VCaP (cell line): ENCODE measurements at regions not wholly inside any gene's neighbourhood (a gene's known extent, or its start where the extent isn't known, plus 50 kb on each side); places are given as distances from the start of the nearest gene placed in this dataset.

ENCODE experiments used
- H3K27ac ChIP-seq: fragments of 450-650 bp; 2 replicates; pipeline ENCODE4 v1.5.1; 2017
- TF ChIP-seq, protein P1 (sequence below): fragments of 450-650 bp; conservative IDR thresholded peaks from 2 replicates; pipeline ENCODE4 v1.5.1; 2017; ENCODE audit warnings: mild to moderate bottlenecking, moderate library complexity

DNA sequence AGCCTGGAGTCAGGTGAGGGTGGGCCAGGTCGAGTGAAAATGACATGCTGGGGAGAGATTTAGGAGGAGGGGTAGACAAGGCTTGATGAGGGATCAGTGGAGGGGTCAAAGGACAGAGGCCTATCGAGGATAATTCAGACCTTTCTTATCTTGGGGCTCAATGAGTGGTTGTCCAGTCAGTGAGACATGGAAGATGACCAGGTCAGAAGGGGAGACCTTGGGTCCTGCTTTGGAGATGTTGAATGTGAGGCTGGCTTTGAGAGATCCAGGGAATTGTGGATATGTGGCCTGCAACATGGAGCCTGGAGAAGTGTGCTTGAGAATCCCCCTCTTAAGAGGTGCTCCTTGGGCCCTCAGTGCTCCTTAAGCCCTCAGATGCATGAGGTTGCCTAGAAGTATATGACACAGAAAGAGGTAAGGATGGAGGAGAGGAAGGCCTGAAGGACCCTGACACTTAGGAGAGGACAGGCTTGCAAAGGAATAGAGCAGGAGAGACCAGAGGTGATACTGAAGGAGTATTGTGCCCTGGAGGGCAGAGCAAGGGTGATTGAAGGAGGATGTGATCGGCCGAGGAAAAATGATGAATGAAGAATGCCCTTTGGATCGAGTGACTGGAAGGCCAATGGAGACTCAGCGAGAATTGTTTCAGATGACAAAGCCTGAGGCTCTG is 129.8 kb upstream of the GPR26 start:
- H3K27ac ChIP-seq = no peak overlapping the region
- TF ChIP-seq, protein P1, sequence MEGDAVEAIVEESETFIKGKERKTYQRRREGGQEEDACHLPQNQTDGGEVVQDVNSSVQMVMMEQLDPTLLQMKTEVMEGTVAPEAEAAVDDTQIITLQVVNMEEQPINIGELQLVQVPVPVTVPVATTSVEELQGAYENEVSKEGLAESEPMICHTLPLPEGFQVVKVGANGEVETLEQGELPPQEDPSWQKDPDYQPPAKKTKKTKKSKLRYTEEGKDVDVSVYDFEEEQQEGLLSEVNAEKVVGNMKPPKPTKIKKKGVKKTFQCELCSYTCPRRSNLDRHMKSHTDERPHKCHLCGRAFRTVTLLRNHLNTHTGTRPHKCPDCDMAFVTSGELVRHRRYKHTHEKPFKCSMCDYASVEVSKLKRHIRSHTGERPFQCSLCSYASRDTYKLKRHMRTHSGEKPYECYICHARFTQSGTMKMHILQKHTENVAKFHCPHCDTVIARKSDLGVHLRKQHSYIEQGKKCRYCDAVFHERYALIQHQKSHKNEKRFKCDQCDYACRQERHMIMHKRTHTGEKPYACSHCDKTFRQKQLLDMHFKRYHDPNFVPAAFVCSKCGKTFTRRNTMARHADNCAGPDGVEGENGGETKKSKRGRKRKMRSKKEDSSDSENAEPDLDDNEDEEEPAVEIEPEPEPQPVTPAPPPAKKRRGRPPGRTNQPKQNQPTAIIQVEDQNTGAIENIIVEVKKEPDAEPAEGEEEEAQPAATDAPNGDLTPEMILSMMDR = no peak

DNA sequence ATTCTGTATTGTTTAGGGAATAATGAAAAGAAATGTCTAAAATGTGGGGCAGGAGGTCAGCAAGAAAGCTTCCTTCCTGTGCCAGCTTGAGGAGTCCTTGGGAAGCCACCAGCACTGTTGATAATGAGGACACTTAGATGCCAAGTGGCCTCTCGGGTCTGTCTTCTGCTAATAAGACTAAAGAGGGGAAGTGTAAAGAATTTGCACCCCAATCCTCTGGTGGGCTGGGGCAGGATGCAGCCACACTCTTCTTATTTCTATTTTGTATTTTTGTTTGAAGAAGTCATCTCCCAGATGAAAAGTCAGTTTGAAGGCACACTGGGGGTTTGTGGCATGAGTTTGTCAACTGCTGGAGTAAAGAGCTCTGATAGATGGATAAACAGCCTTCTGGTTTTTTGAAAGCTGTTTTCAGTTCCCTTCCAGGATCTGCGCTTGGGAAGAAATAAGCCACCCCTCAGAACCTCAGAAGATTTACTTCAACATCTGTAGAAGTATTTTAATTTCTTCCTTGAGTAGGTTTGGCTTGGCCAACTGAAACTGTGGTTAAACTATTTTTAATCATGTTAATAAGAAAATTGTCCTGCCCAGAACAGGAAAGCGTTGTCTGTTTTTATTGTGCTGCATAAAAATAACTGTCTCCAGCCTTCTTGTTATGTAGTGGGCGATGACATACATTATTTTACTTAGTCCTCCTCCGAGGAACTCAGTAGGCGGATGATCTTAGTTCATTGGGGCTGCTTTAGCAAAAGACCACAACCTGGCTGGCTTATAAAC is 128.8 kb upstream of the GPR26 start:
- no peak overlapping the region for H3K27ac ChIP-seq
- TF ChIP-seq, protein P1 = no peak

DNA sequence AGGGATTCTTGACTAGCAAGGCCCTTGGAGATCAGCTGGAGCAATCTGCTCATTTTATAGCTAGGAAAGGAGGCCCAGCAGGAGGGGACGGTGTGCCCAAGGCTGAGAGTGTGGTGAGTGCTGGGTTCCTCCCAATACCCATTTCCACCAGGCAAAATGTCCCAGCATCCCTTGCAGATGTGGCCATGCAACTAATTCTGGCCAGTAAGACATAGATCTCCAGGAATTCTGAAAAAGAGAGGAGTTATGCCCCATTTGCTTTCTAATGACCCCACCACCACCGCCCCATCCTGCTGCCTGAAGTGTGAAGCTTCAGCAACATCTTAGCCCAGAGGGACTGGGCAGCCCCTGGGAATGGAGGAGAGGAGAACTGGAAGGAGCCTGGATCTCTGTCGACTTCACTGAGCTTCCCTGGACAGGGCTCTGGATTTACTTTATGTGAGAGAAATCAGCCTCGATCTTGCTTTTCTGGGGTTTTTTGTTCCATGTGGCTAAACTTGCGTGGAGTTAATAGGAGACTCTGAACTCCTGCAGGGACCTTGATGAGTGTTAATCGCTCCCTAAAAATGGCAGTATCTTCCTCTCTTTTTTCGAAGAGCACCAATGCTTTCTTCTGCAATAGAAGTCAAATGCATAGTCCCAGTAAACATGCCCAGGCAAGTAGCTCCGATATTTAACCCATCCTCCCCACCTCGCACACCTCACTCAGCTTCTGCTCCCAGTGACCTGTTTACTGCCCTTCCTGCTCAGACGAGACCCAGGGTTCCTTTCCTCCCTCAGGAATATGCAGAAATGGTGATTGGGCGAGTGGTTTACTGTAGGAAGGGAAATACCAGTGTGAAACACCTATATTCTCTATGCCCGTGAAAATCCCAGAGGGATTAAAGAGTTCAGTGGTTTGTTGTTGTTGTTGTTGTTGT is 127.5 kb upstream of the GPR26 start:
- no peak overlapping the region for H3K27ac ChIP-seq
- TF ChIP-seq, protein P1 = no peak

DNA sequence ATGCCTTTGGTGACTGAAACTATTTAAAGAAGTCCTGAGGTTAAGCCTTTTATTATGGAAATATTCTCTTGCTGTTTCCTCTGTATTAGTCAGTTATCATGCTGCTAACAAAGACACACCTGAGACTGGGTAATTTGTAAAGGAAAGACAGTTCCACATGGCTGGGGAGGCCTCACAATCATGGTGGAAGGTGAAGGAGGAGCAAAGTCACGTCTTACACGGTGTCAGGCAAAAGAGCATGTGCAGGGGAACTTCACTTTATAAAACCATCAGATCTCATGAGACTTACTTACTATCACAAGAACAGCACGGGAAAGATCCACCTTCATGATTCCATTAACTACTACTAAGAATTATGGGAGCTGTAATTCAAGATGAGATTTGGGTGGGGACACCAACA is 121.2 kb upstream of the GPR26 start:
- TF ChIP-seq, protein P1 = no peak
- no peak overlapping the region for H3K27ac ChIP-seq

DNA sequence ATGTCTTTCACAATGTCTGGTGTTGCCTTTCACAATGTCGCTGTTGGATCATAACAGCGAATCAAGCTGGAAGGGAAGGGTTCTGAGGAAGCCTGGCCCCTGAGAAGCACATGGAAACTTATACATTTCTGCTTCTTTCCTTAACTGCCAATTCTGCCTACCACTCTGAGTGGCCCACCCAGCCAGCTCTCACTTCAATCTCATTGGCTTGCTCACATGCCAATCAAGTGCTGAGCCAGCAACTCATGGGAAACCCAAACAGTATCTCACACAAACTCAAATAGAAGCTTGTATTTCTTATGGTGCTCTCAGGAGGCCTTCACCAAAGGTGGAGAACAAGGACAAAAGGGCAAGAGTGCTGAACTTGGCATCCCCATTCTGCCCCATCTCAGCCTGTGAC is 117.4 kb upstream of the GPR26 start:
- no peak overlapping the region for H3K27ac ChIP-seq
- TF ChIP-seq, protein P1 = no peak

DNA sequence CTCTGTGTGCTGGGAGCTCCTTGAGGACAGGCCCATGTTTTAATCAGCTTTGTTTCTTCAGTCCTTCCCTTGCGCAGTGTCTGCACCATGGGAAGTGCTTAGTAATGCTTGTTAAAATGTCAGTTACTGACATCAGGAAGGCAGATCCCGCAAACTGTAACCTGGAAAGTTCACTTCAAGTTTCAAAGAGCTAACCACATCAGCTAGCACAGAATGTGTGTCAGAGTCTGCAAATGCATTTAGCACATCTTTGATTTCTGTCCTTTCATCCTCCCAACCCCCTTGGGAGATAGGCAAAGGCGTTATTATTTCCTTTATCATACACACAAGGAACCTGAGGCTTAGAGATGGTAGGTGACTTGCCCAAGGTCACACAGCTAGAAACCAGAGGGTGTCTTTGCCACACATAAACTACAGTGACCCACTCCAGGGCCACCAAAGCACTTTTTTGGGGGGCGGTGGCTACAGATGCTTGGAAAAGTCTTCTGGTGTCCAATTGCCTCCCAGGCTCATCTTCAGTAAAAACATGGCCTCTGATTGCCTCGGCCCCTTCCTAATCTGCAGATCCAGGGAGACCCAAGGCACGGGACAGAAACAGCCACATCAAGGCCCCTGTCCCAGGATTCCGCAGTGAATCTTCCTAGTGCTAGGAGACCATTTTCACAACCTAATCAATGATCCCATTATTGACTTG is 116.2 kb upstream of the GPR26 start:
- no peak overlapping the region for H3K27ac ChIP-seq
- TF ChIP-seq, protein P1 = no peak
